Thymus (tissue), 11 donors: ENCODE measurements at regions not wholly inside any gene's neighbourhood (a gene's known extent, or its start where the extent isn't known, plus 50 kb on each side); places are given as distances from the start of the nearest gene placed in this dataset.

Source experiments
- DNase-seq, 9 donors: peaks; one replicate each; pipeline ENCODE4 v3.0.0-alpha.2; 2013; ENCODE audit warnings: low spot score in 9 of 9, low read depth in 6 of 9, missing footprints in 1 of 9
- H3K27ac ChIP-seq, 2 donors: one replicate each; pipeline ENCODE4 v1.5.1; 2013; ENCODE audit warnings: control low read depth in 1 of 2, low read depth in 1 of 2, low read length in 1 of 2, mild to moderate bottlenecking in 1 of 2, moderate library complexity in 1 of 2
- H3K27me3 ChIP-seq, 2 donors: one replicate each; pipeline ENCODE4 v1.5.1; 2013; ENCODE audit warnings: low read length in 1 of 2; ENCODE audit not compliant: control insufficient read depth in 2 of 2, insufficient read depth in 1 of 2
- H3K36me3 ChIP-seq, 2 donors: one replicate each; pipeline ENCODE4 v1.5.1; 2013; ENCODE audit warnings: low read length in 1 of 2, mild to moderate bottlenecking in 1 of 2, moderate library complexity in 1 of 2; ENCODE audit not compliant: control insufficient read depth in 2 of 2, insufficient read depth in 2 of 2
- H3K4me1 ChIP-seq, 2 donors: one replicate each; pipeline ENCODE4 v1.5.1; 2013; ENCODE audit warnings: low read length in 2 of 2; ENCODE audit not compliant: control insufficient read depth in 2 of 2, insufficient read depth in 2 of 2
- H3K4me3 ChIP-seq, 2 donors: one replicate each; pipeline ENCODE4 v1.5.1; 2013; ENCODE audit warnings: low read length in 2 of 2, control low read depth in 1 of 2, mild to moderate bottlenecking in 1 of 2
- H3K9me3 ChIP-seq, 2 donors: one replicate each; pipeline ENCODE4 v1.5.1; 2013; ENCODE audit warnings: low read length in 1 of 2, mild to moderate bottlenecking in 1 of 2; ENCODE audit not compliant: control insufficient read depth in 2 of 2, insufficient read depth in 1 of 2
- WGBS: extraction: QIAGEN DNeasy Blood & Tissue Kit; methylation state at CpG from one replicate; pipeline ENCODE4 v1.1.7; 2013; 5-methylcytosine and 5-hydroxymethylcytosine counted together
- donor health status: healthy.

DNA sequence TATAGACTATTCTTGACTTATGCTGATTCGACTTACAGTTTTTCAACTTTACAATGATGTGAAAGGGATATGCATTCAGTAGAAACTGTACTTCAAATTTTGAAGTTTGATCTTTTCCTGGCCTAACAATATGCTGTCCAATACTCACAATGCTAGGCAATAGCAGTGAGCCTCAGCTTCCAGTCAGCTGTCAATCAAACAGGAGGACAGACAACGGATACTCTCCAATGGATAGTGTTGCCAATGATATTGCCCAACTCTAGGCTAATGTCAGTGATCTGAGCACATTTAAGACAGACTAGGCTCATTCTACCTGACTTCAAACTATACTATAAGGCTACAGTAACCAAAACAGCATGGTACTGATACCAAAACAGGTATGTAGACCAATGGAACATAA is 55.0 kb upstream of the ZNF280D start:
- 74% methylated on average over 2 of the region's 2 CpGs for WGBS

DNA sequence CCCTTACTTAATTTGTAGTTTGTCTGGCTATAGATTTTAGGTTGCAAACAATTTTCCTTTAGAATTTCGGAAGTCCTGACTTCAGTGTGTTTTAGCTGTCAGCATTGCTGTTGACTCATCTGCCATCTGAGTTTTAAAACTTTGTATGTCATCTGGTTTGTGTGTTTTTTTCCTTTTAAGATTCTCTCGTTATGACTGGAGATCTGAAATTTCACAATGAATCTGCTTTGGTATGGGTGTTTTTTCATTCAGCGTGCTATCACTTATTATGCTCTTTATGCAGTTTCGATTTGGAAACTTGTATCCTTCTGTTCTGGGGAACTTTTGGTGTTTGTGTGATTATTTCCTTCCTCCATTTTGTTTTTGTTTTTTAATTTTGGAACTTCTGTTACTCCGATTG is 53.7 kb upstream of the ZNF280D start:
- no peak for DNase-seq
- Histone ChIP-seq H3K4me1 (no peaks in the 10 kb centered on the region), H3K4me3 (no peak overlapping the region), H3K27ac (no peak overlapping the region), H3K9me3 (peaks cover 0 to 4% of the 10 kb centered on the region in 2 donors), H3K27me3 (no peaks in the 10 kb centered on the region), H3K36me3 (no peaks in the 10 kb centered on the region)
- 95% methylated on average over 5 of the region's 5 CpGs for WGBS

More for the DNA sequence above, 55.0 kb upstream of the ZNF280D start:
- no peak overlapping the region for H3K4me3 ChIP-seq
- H3K27ac ChIP-seq, result no peak overlapping the region
- DNase-seq, result no peak
- H3K36me3 ChIP-seq, result no peaks in the 10 kb centered on the region
- H3K9me3 ChIP-seq, result no peaks in the 10 kb centered on the region
- no peaks in the 10 kb centered on the region for H3K4me1 ChIP-seq
- H3K27me3 ChIP-seq, result no peaks in the 10 kb centered on the region

DNA sequence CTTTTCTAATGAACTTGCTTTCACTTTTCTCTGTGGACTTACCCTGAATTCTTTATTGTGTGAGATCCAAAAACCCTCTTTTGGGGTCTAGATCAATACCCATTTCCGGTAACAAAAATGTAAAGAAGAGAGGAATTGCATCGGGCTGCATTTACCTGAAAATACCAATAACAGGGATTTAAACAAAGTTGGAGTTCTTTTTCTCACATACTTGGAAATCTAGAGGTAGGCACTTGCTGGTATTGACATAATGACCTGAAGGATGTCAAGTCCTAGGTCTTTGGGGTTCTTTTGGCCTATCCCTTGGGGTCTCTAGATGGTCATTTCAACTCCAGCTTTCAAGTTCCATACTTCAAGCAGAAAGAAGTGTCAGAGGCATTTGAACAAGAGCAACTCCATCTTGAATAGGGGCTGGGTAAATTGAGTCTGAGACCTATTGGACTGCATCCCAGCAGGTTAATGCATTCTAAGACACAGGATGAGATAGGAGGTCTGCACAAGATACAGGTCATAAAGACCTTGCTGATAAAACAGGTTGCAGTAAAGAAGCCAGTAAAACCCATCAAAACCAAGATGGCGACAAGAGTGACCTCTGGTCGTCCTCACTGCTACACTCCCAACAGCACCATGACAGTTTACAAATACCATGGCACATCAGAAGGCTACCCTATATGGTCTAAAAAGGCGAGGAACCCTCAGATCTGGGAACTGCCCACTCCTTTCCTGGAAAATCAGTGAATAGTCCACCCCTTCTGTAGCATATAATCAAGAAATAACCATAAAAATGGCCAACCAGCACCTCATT is 50.8 kb upstream of the ZNF280D start:
- H3K9me3 ChIP-seq, result peaks cover 0 to 26% of the 10 kb centered on the region in 2 donors
- WGBS, result 99% methylated on average over 5 of the region's 5 CpGs
- no peak overlapping the region for H3K4me3 ChIP-seq
- H3K4me1 ChIP-seq, result peaks cover 0 to 5% of the 10 kb centered on the region in 2 donors
- no peak for DNase-seq
- H3K27me3 ChIP-seq, result no peaks in the 10 kb centered on the region
- H3K36me3 ChIP-seq, result no peaks in the 10 kb centered on the region
- no peak overlapping the region for H3K27ac ChIP-seq

DNA sequence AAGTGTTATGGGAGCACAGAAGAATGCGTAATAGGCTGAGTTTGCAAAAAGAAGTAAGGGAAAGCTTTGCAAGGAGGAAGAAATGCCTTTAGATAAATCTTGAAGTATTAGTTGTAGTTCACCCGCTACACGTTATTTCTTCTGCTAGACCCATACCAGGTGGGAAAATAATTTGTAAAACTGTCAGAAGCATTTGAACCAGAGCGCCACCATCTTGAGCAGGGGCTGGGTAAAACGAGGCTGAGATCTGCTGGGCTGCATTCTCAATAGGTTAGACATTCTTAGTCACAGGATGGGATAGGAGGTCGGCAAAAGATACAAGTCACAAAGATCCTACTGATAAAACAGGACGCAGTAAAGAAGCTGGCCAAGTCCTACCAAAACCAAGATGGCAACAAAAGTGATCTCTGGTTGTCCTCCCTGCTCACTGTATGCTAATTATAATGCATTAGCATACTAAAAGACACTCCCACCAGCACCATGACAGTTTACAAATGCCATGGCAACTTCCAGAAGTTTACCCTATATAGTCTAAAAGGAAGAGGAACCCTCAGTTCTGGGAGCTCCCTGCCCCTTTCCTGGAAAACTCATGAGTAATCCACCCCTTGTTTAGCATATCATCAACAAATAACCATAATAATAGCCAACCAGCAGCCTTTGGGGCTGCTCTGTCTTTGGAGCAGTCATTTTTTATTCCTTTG is 50.0 kb upstream of the ZNF280D start:
- no peak for DNase-seq
- peaks cover 0 to 26% of the 10 kb centered on the region in 2 donors for H3K9me3 ChIP-seq
- H3K27ac ChIP-seq, result no peak overlapping the region
- no peaks in the 10 kb centered on the region for H3K36me3 ChIP-seq
- WGBS, result 98% methylated on average over 7 of the region's 7 CpGs
- no peak overlapping the region for H3K4me3 ChIP-seq
- no peaks in the 10 kb centered on the region for H3K27me3 ChIP-seq
- H3K4me1 ChIP-seq, result peaks cover 0 to 5% of the 10 kb centered on the region in 2 donors
